PC-3 (cell line): ENCODE measurements at regions not wholly inside any gene's neighbourhood (a gene's known extent, or its start where the extent isn't known, plus 50 kb on each side); places are given as distances from the start of the nearest gene placed in this dataset.

Experiments
- ATAC-seq: fragments of 200-7000 bp; cut with Tn5 transposase; 2 replicates; pipeline ENCODE4 v1.9.1; 2020; ENCODE audit warnings: mild to moderate bottlenecking, moderate library complexity
- BruUV-seq: library from RNA; stranded (reverse); fragments of 400-500 nt; replicated peaks from 2 replicates; lab custom pipeline; 2021; lab: Mats Ljungman, UMichigan
- CTCF ChIA-PET: fragments of 300-600 bp; sonication (Branson Sonifier 250); formaldehyde crosslinking; loops from one replicate; lab custom pipeline; 2022; ENCODE audit warnings: antibody characterized with exemption; lab: Charles Lee
- POLR2A ChIA-PET: fragments of 300-600 bp; sonication (Branson Sonifier 250); formaldehyde crosslinking; loops from one replicate; lab custom pipeline; 2022; ENCODE audit warnings: antibody characterized with exemption; ENCODE audit not compliant: unreplicated experiment; lab: Charles Lee
- DNase-seq: peaks from one replicate; pipeline ENCODE4 v3.0.0-alpha.2; 2015
- H2AFZ ChIP-seq: fragments of 300-600 bp; sonication (generic); 2 replicates; pipeline ENCODE4 v1.6.0; 2016; ENCODE audit warnings: antibody characterized with exemption, low read length
- H3F3A ChIP-seq: fragments of 300-600 bp; sonication (generic); one replicate; pipeline ENCODE4 v1.6.0; 2017; ENCODE audit warnings: antibody characterized with exemption, low read length, control low read depth, mild to moderate bottlenecking; ENCODE audit not compliant: unreplicated experiment
- H3K27ac ChIP-seq: fragments of 300-600 bp; sonication (generic); 2 replicates; pipeline ENCODE4 v1.5.1; 2016; ENCODE audit warnings: mild to moderate bottlenecking, low read length
- H3K27me3 ChIP-seq: fragments of 300-600 bp; sonication (generic); 2 replicates; pipeline ENCODE4 v1.6.1; 2016; ENCODE audit warnings: low read length, mixed read lengths
- H3K36me3 ChIP-seq: fragments of 300-600 bp; sonication (generic); 2 replicates; pipeline ENCODE4 v1.6.1; 2016; ENCODE audit warnings: low read depth, mixed run types, low read length, mixed read lengths
- H3K4me1 ChIP-seq: fragments of 300-600 bp; sonication (generic); 2 replicates; pipeline ENCODE4 v1.5.1; 2016; ENCODE audit warnings: low read length; ENCODE audit not compliant: insufficient read depth
- H3K4me2 ChIP-seq: fragments of 300-600 bp; sonication (generic); 2 replicates; pipeline ENCODE4 v1.6.0; 2016; ENCODE audit warnings: low read length
- H3K4me3 ChIP-seq: fragments of 300-600 bp; sonication (generic); 2 replicates; pipeline ENCODE4 v1.5.1; 2016; ENCODE audit warnings: mild to moderate bottlenecking, low read length, mixed read lengths
- H3K79me2 ChIP-seq: fragments of 300-600 bp; sonication (generic); 2 replicates; pipeline ENCODE4 v1.6.1; 2017; ENCODE audit warnings: low read length, mixed read lengths
- H3K9ac ChIP-seq: fragments of 300-600 bp; sonication (generic); 2 replicates; pipeline ENCODE4 v1.6.0; 2016; ENCODE audit warnings: mild to moderate bottlenecking, low read length
- H3K9me2 ChIP-seq: fragments of 300-600 bp; sonication (generic); replicated peaks from 2 replicates; pipeline ENCODE4 v1.6.1; 2016; ENCODE audit warnings: mixed run types, low read length, mixed read lengths
- H3K9me3 ChIP-seq: fragments of 300-600 bp; sonication (generic); 2 replicates; pipeline ENCODE4 v1.6.1; 2016; ENCODE audit warnings: low read length, mixed read lengths
- H4K20me1 ChIP-seq: fragments of 300-600 bp; sonication (generic); 2 replicates; pipeline ENCODE4 v1.6.1; 2016; ENCODE audit warnings: low read length, mixed read lengths
- CTCF ChIP-seq: fragments of 300-600 bp; sonication (generic); conservative IDR thresholded peaks from 2 replicates; pipeline ENCODE4 v1.5.1; 2017; ENCODE audit warnings: antibody characterized with exemption, low read depth, mild to moderate bottlenecking, low read length
- EZH2 ChIP-seq: fragments of 300-600 bp; sonication (generic); IDR thresholded peaks from one replicate; pipeline ENCODE4 v1.6.1; 2017; ENCODE audit warnings: antibody characterized with exemption, mild to moderate bottlenecking, low read length; ENCODE audit not compliant: unreplicated experiment
- EZH2phosphoT487 ChIP-seq: fragments of 300-600 bp; sonication (generic); IDR thresholded peaks from 2 replicates; pipeline ENCODE4 v1.6.1; 2018; ENCODE audit warnings: mild to moderate bottlenecking, antibody characterized with exemption, low read length, borderline replicate concordance
- intact Hi-C: fragments of 100-400 bp; cut with micrococcal nuclease; formaldehyde crosslinking; loops from 2 replicates; pipeline ENCODE4 v1.9.0; 2023

GRCh38 chr2:78778756-78779510, 246.6 kb upstream of the REG3G start:
- no peak for ATAC-seq
- H3K27ac ChIP-seq: no peak overlapping the region
- H3K9me2 ChIP-seq: no peaks in the 10 kb centered on the region
- intact Hi-C loops: no loop called here
- H3K79me2 ChIP-seq: no peaks in the 10 kb centered on the region
- DNase-seq: no peak
- H3F3A ChIP-seq: no peaks in the 10 kb centered on the region
- ChIA-PET CTCF (no interaction called here), POLR2A (no interaction called here)
- 0 out of 2 replicates have a peak, but pooled peaks cover 3% of the 10 kb centered on the region for H3K9me3 ChIP-seq
- H3K27me3 ChIP-seq: no peaks in the 10 kb centered on the region
- no peaks in the 10 kb centered on the region for H4K20me1 ChIP-seq
- H3K4me3 ChIP-seq: no peak overlapping the region
- H3K4me2 ChIP-seq: no peak overlapping the region
- H3K36me3 ChIP-seq: no peaks in the 10 kb centered on the region
- no peaks in the 10 kb centered on the region for H3K4me1 ChIP-seq
- no peak overlapping the region for H3K9ac ChIP-seq
- no TSS peak for BruUV-seq
- H2AFZ ChIP-seq: no peak overlapping the region
- TF ChIP-seq CTCF (no peak), EZH2phosphoT487 (no peak), EZH2 (no peak)

- no peaks in the 10 kb centered on the region for H3K27me3 ChIP-seq
- POLR2A ChIA-PET: no interaction called here
- no peak overlapping the region for H3K4me2 ChIP-seq
- no peaks in the 10 kb centered on the region for H4K20me1 ChIP-seq
- no peaks in the 10 kb centered on the region for H3K79me2 ChIP-seq
- H3K9ac ChIP-seq: no peak overlapping the region
- no peaks in the 10 kb centered on the region for H3F3A ChIP-seq
- no TSS peak for BruUV-seq
- intact Hi-C loops: no loop called here
- no peaks in the 10 kb centered on the region for H3K36me3 ChIP-seq
- H2AFZ ChIP-seq: no peak overlapping the region
- TF ChIP-seq EZH2phosphoT487: no peak
- TF ChIP-seq EZH2: no peak
- TF ChIP-seq CTCF: no peak
- no peaks in the 10 kb centered on the region for H3K4me1 ChIP-seq
- no peaks in the 10 kb centered on the region for H3K9me2 ChIP-seq
- DNase-seq (no peak), ATAC-seq (no peak)
- CTCF ChIA-PET: no interaction called here
- no peak overlapping the region for H3K4me3 ChIP-seq
- no peak overlapping the region for H3K27ac ChIP-seq
- H3K9me3 ChIP-seq: 0 out of 2 replicates have a peak, but pooled peaks cover 1% of the 10 kb centered on the region
These were observed 245.7 kb upstream of the REG3G start for GRCh38 chr2:78779761-78780160.

- CTCF ChIA-PET: no interaction called here
- H3K9ac ChIP-seq: no peak overlapping the region
- no peak overlapping the region for H2AFZ ChIP-seq
- H3K79me2 ChIP-seq: no peaks in the 10 kb centered on the region
- H3F3A ChIP-seq: no peaks in the 10 kb centered on the region
- no peaks in the 10 kb centered on the region for H4K20me1 ChIP-seq
- ATAC-seq (no peak), DNase-seq (no peak)
- intact Hi-C loops: no loop called here
- TF ChIP-seq EZH2phosphoT487 (no peak), EZH2 (no peak), CTCF (no peak)
- POLR2A ChIA-PET: no interaction called here
- H3K27ac ChIP-seq: no peak overlapping the region
- H3K36me3 ChIP-seq: no peaks in the 10 kb centered on the region
- H3K9me3 ChIP-seq: 0 out of 2 replicates have a peak, but pooled peaks cover 5% of the 10 kb centered on the region
- no peaks in the 10 kb centered on the region for H3K4me1 ChIP-seq
- no TSS peak for BruUV-seq
- no peak overlapping the region for H3K4me3 ChIP-seq
- no peaks in the 10 kb centered on the region for H3K27me3 ChIP-seq
- no peaks in the 10 kb centered on the region for H3K9me2 ChIP-seq
- no peak overlapping the region for H3K4me2 ChIP-seq
These were observed 245.2 kb upstream of the REG3G start for GRCh38 chr2:78780256-78780655.
